Muscle layer of duodenum (tissue), 2 donors: ENCODE measurements at regions not wholly inside any gene's neighbourhood (a gene's known extent, or its start where the extent isn't known, plus 50 kb on each side); places are given as distances from the start of the nearest gene placed in this dataset.

Source experiments
- H3K27ac ChIP-seq: one replicate; pipeline ENCODE4 v1.7.0; 2013; ENCODE audit warnings: mild to moderate bottlenecking, low read length
- H3K27me3 ChIP-seq: one replicate; pipeline ENCODE4 v1.7.0; 2013; ENCODE audit warnings: low read depth, mild to moderate bottlenecking, control low read depth, low read length
- H3K36me3 ChIP-seq, 2 donors: one replicate each; pipeline ENCODE4 v1.7.0; 2013; ENCODE audit warnings: low read length in 2 of 2, control low read depth in 1 of 2, mild to moderate bottlenecking in 1 of 2; ENCODE audit not compliant: insufficient read depth in 2 of 2, control insufficient read depth in 1 of 2
- H3K4me1 ChIP-seq, 2 donors: one replicate each; pipeline ENCODE4 v1.7.0; 2013; ENCODE audit warnings: low read length in 2 of 2, mild to moderate bottlenecking in 2 of 2, control low read depth in 1 of 2, moderate library complexity in 1 of 2; ENCODE audit not compliant: insufficient read depth in 2 of 2, control insufficient read depth in 1 of 2
- H3K4me3 ChIP-seq, 2 donors: one replicate each; pipeline ENCODE4 v1.7.0; 2013; ENCODE audit warnings: low read length in 2 of 2, low read depth in 1 of 2, mild to moderate bottlenecking in 1 of 2
- H3K9me3 ChIP-seq, 2 donors: one replicate each; pipeline ENCODE4 v1.7.0; 2013; ENCODE audit warnings: low read length in 2 of 2, control low read depth in 1 of 2, mild to moderate bottlenecking in 1 of 2; ENCODE audit not compliant: control insufficient read depth in 1 of 2
- donor health status: healthy.

GRCh38 chr2:3944071-3944470 lies 240.7 kb downstream of the DCDC2C start:
- Histone ChIP-seq H3K4me1 (no peaks in the 10 kb centered on the region), H3K36me3 (no peaks in the 10 kb centered on the region), H3K9me3 (no peaks in the 10 kb centered on the region), H3K27me3 (no peaks in the 10 kb centered on the region), H3K4me3 (no peak overlapping the region), H3K27ac (no peak overlapping the region)

GRCh38 chr2:3944841-3945240 lies 241.5 kb downstream of the DCDC2C start:
- Histone ChIP-seq H3K27me3 (no peaks in the 10 kb centered on the region), H3K27ac (no peak overlapping the region), H3K4me3 (no peak overlapping the region), H3K4me1 (no peaks in the 10 kb centered on the region), H3K36me3 (no peaks in the 10 kb centered on the region), H3K9me3 (no peaks in the 10 kb centered on the region)

- H3K36me3 ChIP-seq, result no peaks in the 10 kb centered on the region
- H3K9me3 ChIP-seq, result peaks cover 4 to 9% of the 10 kb centered on the region in 2 donors
- H3K27me3 ChIP-seq, result no peaks in the 10 kb centered on the region
- no peaks in the 10 kb centered on the region for H3K4me1 ChIP-seq
- no peak overlapping the region for H3K4me3 ChIP-seq
- H3K27ac ChIP-seq, result no peak overlapping the region
Measured at GRCh38 chr2:3948191-3948590, 244.8 kb downstream of the DCDC2C start.

GRCh38 chr2:3951131-3951954 lies 248.0 kb downstream of the DCDC2C start:
- no peaks in the 10 kb centered on the region for H3K27me3 ChIP-seq
- H3K27ac ChIP-seq, result no peak overlapping the region
- peaks cover 4 to 9% of the 10 kb centered on the region in 2 donors for H3K9me3 ChIP-seq
- no peaks in the 10 kb centered on the region for H3K36me3 ChIP-seq
- H3K4me3 ChIP-seq, result no peak overlapping the region
- H3K4me1 ChIP-seq, result no peaks in the 10 kb centered on the region

- H3K27ac ChIP-seq, result no peak overlapping the region
- H3K9me3 ChIP-seq, result peaks cover 4 to 9% of the 10 kb centered on the region in 2 donors
- no peaks in the 10 kb centered on the region for H3K4me1 ChIP-seq
- H3K4me3 ChIP-seq, result no peak overlapping the region
- H3K27me3 ChIP-seq, result no peaks in the 10 kb centered on the region
- no peaks in the 10 kb centered on the region for H3K36me3 ChIP-seq
Measured at GRCh38 chr2:3952866-3953516, 249.6 kb downstream of the DCDC2C start.

- Histone ChIP-seq H3K27me3 (no peaks in the 10 kb centered on the region), H3K4me3 (no peak overlapping the region), H3K27ac (no peak overlapping the region), H3K4me1 (no peaks in the 10 kb centered on the region), H3K36me3 (no peaks in the 10 kb centered on the region), H3K9me3 (peaks cover 4 to 9% of the 10 kb centered on the region in 2 donors)
Measured at GRCh38 chr2:3954261-3954660, 250.9 kb downstream of the DCDC2C start.

- Histone ChIP-seq H3K9me3 (peaks cover 2% of the 10 kb centered on the region in 2 donors), H3K36me3 (no peaks in the 10 kb centered on the region), H3K27me3 (no peaks in the 10 kb centered on the region), H3K4me1 (no peaks in the 10 kb centered on the region), H3K4me3 (no peak overlapping the region), H3K27ac (no peak overlapping the region)
Measured at GRCh38 chr2:3956406-3956805, 253.0 kb downstream of the DCDC2C start.

- Histone ChIP-seq H3K36me3 (no peaks in the 10 kb centered on the region), H3K27ac (no peak overlapping the region), H3K9me3 (no peaks in the 10 kb centered on the region), H3K27me3 (no peaks in the 10 kb centered on the region), H3K4me1 (no peaks in the 10 kb centered on the region), H3K4me3 (no peak overlapping the region)
Measured at GRCh38 chr2:3956892-3957291, 253.5 kb downstream of the DCDC2C start.

- no peaks in the 10 kb centered on the region for H3K27me3 ChIP-seq
- H3K9me3 ChIP-seq, result no peaks in the 10 kb centered on the region
- H3K36me3 ChIP-seq, result no peaks in the 10 kb centered on the region
- H3K27ac ChIP-seq, result no peak overlapping the region
- H3K4me1 ChIP-seq, result no peaks in the 10 kb centered on the region
- no peak overlapping the region for H3K4me3 ChIP-seq
Measured at GRCh38 chr2:3958465-3958864, 255.1 kb downstream of the DCDC2C start.

- H3K27me3 ChIP-seq, result no peaks in the 10 kb centered on the region
- H3K9me3 ChIP-seq, result no peaks in the 10 kb centered on the region
- no peaks in the 10 kb centered on the region for H3K4me1 ChIP-seq
- no peak overlapping the region for H3K4me3 ChIP-seq
- H3K27ac ChIP-seq, result no peak overlapping the region
- no peaks in the 10 kb centered on the region for H3K36me3 ChIP-seq
Measured at GRCh38 chr2:3958969-3959368, 255.6 kb downstream of the DCDC2C start.

- H3K9me3 ChIP-seq, result no peaks in the 10 kb centered on the region
- no peak overlapping the region for H3K27ac ChIP-seq
- H3K36me3 ChIP-seq, result no peaks in the 10 kb centered on the region
- no peaks in the 10 kb centered on the region for H3K4me1 ChIP-seq
- H3K4me3 ChIP-seq, result no peak overlapping the region
- H3K27me3 ChIP-seq, result no peaks in the 10 kb centered on the region
Measured at GRCh38 chr2:3959372-3959771, 256.0 kb downstream of the DCDC2C start.
